Liver (tissue), 2 donors: ENCODE measurements at regions not wholly inside any gene's neighbourhood (a gene's known extent, or its start where the extent isn't known, plus 50 kb on each side); places are given as distances from the start of the nearest gene placed in this dataset.

Experiments used
- CTCF ChIP-seq: fragments of 150-350 bp; IDR thresholded peaks from 2 replicates; pipeline ENCODE4 v1.5.1; 2017; ENCODE audit warnings: improper control_type of control experiment, low read depth, low read length; ENCODE audit not compliant: missing input control
- MAX ChIP-seq: IDR thresholded peaks from 2 replicates; pipeline ENCODE4 v1.6.1; 2016; ENCODE audit warnings: antibody characterized with exemption
- YY1 ChIP-seq: IDR thresholded peaks from 2 replicates; pipeline ENCODE4 v1.6.1; 2016; ENCODE audit warnings: antibody characterized with exemption, mild to moderate bottlenecking
- donor health status: healthy.

- TF ChIP-seq CTCF (no peak), MAX (no peak), YY1 (no peak)
Measured at GRCh38 chr7:24059775-24060174, 224.2 kb upstream of the NPY start.
